HuH-7.5 (cell line): ENCODE measurements at regions not wholly inside any gene's neighbourhood (a gene's known extent, or its start where the extent isn't known, plus 50 kb on each side); places are given as distances from the start of the nearest gene placed in this dataset.

Experiments used
- DNase-seq: peaks from one replicate; pipeline ENCODE4 v3.0.0; 2011; ENCODE audit warnings: low spot score

GRCh38 chr10:35693800-35694199 is 51.7 kb upstream of the FZD8 start:
- DNase-seq: no peak
